PFSK-1 (cell line): ENCODE measurements at regions not wholly inside any gene's neighbourhood (a gene's known extent, or its start where the extent isn't known, plus 50 kb on each side); places are given as distances from the start of the nearest gene placed in this dataset.

Source experiments
- FOXP2 ChIP-seq: optimal IDR thresholded peaks from 2 replicates; pipeline ENCODE3; 2011; ENCODE audit warnings: borderline replicate concordance, control low read depth, inconsistent platforms; ENCODE audit not compliant: insufficient read depth; ENCODE audit errors: extremely low read length, extremely low read depth
- POLR2AphosphoS5 ChIP-seq: IDR thresholded peaks from 2 replicates; pipeline ENCODE4 v1.6.1; 2012; ENCODE audit warnings: low read depth, mild to moderate bottlenecking, control low read depth, low read length, moderate library complexity
- SIN3A ChIP-seq: IDR thresholded peaks from 2 replicates; pipeline ENCODE4 v1.6.1; 2012; ENCODE audit warnings: mild to moderate bottlenecking, low read length, moderate library complexity, borderline replicate concordance; ENCODE audit not compliant: insufficient read depth
- TAF1 ChIP-seq: IDR thresholded peaks from 2 replicates; pipeline ENCODE4 v1.6.1; 2012; ENCODE audit warnings: low read length, control low read depth, borderline replicate concordance; ENCODE audit not compliant: insufficient read depth
- TF ChIP-seq, protein P1 (sequence below), 2 experiments: IDR thresholded peaks; 2 replicates each; pipeline versions ENCODE4 v1.6.1 to v1.8.0; 2011 to 2012; ENCODE audit warnings: low read depth in 2 of 2, low read length in 2 of 2, control low read depth in 1 of 2, inconsistent platforms in 1 of 2, mild to moderate bottlenecking in 1 of 2, moderate library complexity in 1 of 2; ENCODE audit not compliant: insufficient read depth in 1 of 2

GRCh38 chr21:24730661-24731060 is 876.6 kb downstream of the MRPL39 start:
- TF ChIP-seq FOXP2 (no peak), SIN3A (no peak), TAF1 (no peak), POLR2AphosphoS5 (no peak)
- TF ChIP-seq, protein P1, sequence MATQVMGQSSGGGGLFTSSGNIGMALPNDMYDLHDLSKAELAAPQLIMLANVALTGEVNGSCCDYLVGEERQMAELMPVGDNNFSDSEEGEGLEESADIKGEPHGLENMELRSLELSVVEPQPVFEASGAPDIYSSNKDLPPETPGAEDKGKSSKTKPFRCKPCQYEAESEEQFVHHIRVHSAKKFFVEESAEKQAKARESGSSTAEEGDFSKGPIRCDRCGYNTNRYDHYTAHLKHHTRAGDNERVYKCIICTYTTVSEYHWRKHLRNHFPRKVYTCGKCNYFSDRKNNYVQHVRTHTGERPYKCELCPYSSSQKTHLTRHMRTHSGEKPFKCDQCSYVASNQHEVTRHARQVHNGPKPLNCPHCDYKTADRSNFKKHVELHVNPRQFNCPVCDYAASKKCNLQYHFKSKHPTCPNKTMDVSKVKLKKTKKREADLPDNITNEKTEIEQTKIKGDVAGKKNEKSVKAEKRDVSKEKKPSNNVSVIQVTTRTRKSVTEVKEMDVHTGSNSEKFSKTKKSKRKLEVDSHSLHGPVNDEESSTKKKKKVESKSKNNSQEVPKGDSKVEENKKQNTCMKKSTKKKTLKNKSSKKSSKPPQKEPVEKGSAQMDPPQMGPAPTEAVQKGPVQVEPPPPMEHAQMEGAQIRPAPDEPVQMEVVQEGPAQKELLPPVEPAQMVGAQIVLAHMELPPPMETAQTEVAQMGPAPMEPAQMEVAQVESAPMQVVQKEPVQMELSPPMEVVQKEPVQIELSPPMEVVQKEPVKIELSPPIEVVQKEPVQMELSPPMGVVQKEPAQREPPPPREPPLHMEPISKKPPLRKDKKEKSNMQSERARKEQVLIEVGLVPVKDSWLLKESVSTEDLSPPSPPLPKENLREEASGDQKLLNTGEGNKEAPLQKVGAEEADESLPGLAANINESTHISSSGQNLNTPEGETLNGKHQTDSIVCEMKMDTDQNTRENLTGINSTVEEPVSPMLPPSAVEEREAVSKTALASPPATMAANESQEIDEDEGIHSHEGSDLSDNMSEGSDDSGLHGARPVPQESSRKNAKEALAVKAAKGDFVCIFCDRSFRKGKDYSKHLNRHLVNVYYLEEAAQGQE (IDR thresholded peaks at IDR 0.05; ENCODE audit: insufficient read depth in 1 of 2, low read depth in 2 of 2, low read length in 2 of 2): no peak

- TF ChIP-seq SIN3A: no peak
- no peak for TF ChIP-seq FOXP2
- TF ChIP-seq POLR2AphosphoS5: no peak
- TF ChIP-seq TAF1: no peak
- TF ChIP-seq, protein P1 (IDR thresholded peaks at IDR 0.05; ENCODE audit: insufficient read depth in 1 of 2, low read depth in 2 of 2, low read length in 2 of 2): no peak
Observed at GRCh38 chr21:24729568-24729967, 877.7 kb downstream of the MRPL39 start.

DNA sequence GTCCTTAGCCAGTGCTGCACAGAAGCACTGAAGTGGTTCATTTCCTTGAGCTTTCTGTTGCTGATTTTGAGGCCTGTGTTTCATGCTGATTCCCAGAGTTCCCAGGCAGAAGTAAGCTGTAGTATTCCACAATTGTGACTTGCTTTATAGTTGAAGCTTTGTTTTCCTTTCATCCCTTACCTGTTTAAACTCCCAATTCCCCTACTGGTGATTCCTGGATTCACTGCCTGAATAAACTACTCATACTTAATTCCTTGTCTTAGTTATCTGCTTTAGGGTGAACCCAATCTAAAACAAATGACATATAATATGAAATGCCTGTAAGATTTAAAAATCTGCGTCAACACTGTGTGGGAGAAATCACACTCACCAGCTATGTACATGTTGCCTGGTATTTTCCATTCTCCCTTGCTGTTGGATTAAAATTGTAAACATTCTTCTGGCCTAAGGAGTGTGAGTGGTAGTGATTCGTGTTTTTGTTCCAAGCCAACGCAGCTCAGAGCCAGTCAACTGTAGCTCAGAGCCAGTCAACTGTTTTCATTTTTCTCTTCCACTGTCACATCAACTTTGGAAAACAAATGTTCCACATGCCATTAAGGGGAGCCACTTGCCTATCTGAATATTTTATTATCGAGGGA is 879.4 kb downstream of the MRPL39 start:
- TF ChIP-seq TAF1 (no peak), FOXP2 (no peak), POLR2AphosphoS5 (no peak), SIN3A (no peak)
- TF ChIP-seq, protein P1 (IDR thresholded peaks at IDR 0.05; ENCODE audit: insufficient read depth in 1 of 2, low read depth in 2 of 2, low read length in 2 of 2): no peak

DNA sequence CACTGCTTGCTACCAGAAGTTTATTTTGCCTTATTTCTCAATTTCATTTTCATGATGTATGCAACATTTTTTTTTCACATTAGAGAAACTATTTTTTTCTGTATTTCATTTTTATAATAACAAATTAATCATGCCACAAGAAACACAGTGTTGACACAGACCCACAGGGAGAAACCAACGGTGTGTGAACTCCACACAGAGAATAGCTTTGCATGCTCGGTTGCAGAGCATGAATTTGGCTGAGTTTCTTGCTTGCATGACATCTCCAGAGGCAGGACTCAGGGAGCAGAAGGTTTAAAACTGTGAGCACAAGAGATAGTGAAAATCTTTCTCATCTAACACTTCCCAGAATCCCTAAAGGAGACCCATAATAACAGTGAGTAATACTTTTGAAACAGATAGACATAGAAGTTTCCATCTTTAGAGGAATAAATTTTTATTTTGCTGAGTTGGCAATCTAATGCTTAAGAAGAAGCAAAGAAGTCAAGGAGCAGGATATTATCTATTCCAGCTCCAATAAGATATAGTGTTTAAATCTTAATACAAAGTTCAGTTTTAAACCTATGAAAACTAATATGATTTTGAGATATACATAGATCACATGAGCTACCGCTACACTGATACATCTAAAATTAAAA is 890.9 kb downstream of the MRPL39 start:
- TF ChIP-seq SIN3A (no peak), POLR2AphosphoS5 (no peak), TAF1 (no peak), FOXP2 (no peak)
- TF ChIP-seq, protein P1 (IDR thresholded peaks at IDR 0.05; ENCODE audit: insufficient read depth in 1 of 2, low read depth in 2 of 2, low read length in 2 of 2): no peak

- TF ChIP-seq POLR2AphosphoS5 (no peak), TAF1 (no peak), FOXP2 (no peak), SIN3A (no peak)
- TF ChIP-seq, protein P1 (IDR thresholded peaks at IDR 0.05; ENCODE audit: insufficient read depth in 1 of 2, low read depth in 2 of 2, low read length in 2 of 2): no peak
Observed at GRCh38 chr21:24714646-24715200, 892.6 kb downstream of the MRPL39 start.
